Cardiac fibroblast (primary cell): ENCODE measurements at regions not wholly inside any gene's neighbourhood (a gene's known extent, or its start where the extent isn't known, plus 50 kb on each side); places are given as distances from the start of the nearest gene placed in this dataset.

Experiments
- DNase-seq, 2 donors: peaks; one replicate each; pipeline versions ENCODE4 v3.0.0 to v3.0.0-alpha.2; 2010; ENCODE audit warnings: low read depth in 2 of 2
- H3K4me3 ChIP-seq, 2 donors: replicated peaks in 1 of 2; 1 replicate in 1 of 2; 2 replicates in 1 of 2; pipeline ENCODE4 v1.5.1; 2011; ENCODE audit warnings: low read depth in 2 of 2, low read length in 2 of 2, mild to moderate bottlenecking in 2 of 2, moderate library complexity in 1 of 2
- CTCF ChIP-seq: IDR thresholded peaks from one replicate; pipeline ENCODE4 v1.5.1; 2011; ENCODE audit warnings: low read depth, mild to moderate bottlenecking, low read length, inconsistent platforms

GRCh38 chr6:163730246-163731210 lies 316.0 kb downstream of the QKI start:
- no peak for TF ChIP-seq CTCF
- no peak for DNase-seq
- H3K4me3 ChIP-seq: no peak overlapping the region

GRCh38 chr6:163729127-163729872 lies 314.8 kb downstream of the QKI start:
- no peak overlapping the region for H3K4me3 ChIP-seq
- TF ChIP-seq CTCF: no peak
- no peak for DNase-seq

GRCh38 chr6:163728442-163729126 lies 314.1 kb downstream of the QKI start:
- DNase-seq: no peak
- no peak for TF ChIP-seq CTCF
- H3K4me3 ChIP-seq: no peak overlapping the region

- no peak for TF ChIP-seq CTCF
- DNase-seq: no peak
- no peak overlapping the region for H3K4me3 ChIP-seq
Observed at GRCh38 chr6:163726037-163726695, 311.6 kb downstream of the QKI start.

- H3K4me3 ChIP-seq: no peak overlapping the region
- DNase-seq: no peak
- no peak for TF ChIP-seq CTCF
Observed at GRCh38 chr6:163725008-163725941, 310.8 kb downstream of the QKI start.

- no peak for DNase-seq
- H3K4me3 ChIP-seq: no peak overlapping the region
- TF ChIP-seq CTCF: no peak
Observed at GRCh38 chr6:163724196-163724595, 309.7 kb downstream of the QKI start.
